ENCODE measurements at regions not wholly inside any gene's neighbourhood (a gene's known extent, or its start where the extent isn't known, plus 50 kb on each side); places are given as distances from the start of the nearest gene placed in this dataset.

DNA sequence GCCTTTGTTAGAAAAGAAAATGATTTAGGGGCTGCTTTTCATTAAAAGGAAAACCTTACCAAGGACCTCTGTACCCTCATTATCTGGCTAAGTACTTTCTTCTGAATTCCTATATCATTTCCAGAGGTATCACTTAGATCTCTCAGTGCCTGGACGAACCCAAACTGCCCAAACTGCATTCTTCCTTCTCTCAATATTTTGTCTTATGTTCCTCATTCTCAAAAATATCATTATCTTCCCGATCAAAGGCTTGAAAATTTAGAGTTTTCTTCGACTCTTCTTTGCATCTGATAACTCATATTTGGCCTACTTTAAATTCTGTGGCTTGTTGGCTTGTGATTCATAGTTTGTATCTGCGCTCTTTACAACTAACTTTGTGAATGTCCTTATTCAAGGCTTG, 136.7 kb upstream of the TAF11L2 start:
- TF ChIP-seq, protein P1, sequence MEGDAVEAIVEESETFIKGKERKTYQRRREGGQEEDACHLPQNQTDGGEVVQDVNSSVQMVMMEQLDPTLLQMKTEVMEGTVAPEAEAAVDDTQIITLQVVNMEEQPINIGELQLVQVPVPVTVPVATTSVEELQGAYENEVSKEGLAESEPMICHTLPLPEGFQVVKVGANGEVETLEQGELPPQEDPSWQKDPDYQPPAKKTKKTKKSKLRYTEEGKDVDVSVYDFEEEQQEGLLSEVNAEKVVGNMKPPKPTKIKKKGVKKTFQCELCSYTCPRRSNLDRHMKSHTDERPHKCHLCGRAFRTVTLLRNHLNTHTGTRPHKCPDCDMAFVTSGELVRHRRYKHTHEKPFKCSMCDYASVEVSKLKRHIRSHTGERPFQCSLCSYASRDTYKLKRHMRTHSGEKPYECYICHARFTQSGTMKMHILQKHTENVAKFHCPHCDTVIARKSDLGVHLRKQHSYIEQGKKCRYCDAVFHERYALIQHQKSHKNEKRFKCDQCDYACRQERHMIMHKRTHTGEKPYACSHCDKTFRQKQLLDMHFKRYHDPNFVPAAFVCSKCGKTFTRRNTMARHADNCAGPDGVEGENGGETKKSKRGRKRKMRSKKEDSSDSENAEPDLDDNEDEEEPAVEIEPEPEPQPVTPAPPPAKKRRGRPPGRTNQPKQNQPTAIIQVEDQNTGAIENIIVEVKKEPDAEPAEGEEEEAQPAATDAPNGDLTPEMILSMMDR (IDR thresholded peaks at IDR 0.05; ENCODE audit: insufficient read depth, low read depth, low read length): no peak
- no peak for DNase-seq (ENCODE audit: low read depth)
- H3K4me3 ChIP-seq (ENCODE audit: low read depth, low read length): no peak overlapping the region

DNA sequence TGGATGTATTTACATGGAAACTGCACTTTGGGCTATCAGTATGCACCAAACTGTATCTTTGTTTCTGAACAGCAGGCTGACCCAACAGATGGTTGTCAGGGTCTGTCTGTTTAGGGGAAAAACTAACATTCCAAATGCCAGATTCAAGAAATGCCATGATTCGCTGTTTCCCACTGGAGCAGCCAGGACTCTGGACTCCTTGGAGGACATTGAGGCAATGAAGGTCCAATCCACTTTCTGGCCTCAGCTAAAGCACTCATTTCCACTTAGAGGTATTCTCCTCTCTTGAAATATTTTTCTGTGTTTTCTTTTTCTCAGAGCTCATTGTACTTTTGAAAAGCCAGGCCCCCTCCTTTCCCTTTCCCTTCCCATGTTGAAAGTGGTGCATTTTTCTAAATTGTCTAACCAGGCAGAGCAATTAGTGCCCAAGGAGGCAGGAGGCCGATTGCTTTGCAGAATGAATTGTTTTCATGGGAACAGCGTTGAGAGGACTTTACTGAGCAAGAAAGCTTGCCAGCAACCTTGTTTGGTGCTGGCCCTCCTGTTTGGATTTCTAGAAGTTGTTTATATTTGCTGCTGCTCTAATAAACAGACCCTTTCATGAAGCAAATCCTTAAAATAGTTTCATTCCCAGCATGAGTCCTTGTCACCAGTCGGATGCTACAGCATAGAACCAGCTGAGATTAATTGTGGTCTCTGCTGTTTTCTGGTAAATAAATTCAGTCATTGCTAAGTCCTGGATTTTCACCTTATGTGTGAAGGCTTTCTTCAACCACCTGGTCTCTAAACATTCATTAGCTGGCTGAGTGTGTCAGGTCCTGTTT, 132.8 kb upstream of the TAF11L2 start:
- no peak overlapping the region for H3K4me3 ChIP-seq (ENCODE audit: low read depth, low read length)
- TF ChIP-seq, protein P1 (IDR thresholded peaks at IDR 0.05; ENCODE audit: insufficient read depth, low read depth, low read length): no peak
- DNase-seq (ENCODE audit: low read depth): no peak

DNA sequence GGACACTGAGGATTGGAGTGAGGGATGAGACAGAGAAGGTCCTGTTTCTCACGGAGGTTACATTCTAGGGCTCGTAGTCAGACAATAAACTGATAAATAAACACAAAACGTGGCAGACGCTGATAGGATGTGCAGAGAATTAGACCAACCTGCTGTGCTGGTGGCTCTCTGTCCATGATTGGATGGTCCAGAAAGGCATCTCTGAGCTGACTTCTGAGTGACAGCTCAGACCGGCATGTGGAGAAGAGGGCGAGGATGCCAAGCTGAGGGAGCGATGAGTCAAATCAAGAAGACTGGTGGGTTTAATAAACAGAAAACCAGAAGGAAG, 132.3 kb upstream of the TAF11L2 start:
- peak; percentile 90 for DNase-seq (ENCODE audit: low read depth)
- TF ChIP-seq, protein P1 (IDR thresholded peaks at IDR 0.05; ENCODE audit: insufficient read depth, low read depth, low read length): no peak
- H3K4me3 ChIP-seq (ENCODE audit: low read depth, low read length): no peak overlapping the region

DNA sequence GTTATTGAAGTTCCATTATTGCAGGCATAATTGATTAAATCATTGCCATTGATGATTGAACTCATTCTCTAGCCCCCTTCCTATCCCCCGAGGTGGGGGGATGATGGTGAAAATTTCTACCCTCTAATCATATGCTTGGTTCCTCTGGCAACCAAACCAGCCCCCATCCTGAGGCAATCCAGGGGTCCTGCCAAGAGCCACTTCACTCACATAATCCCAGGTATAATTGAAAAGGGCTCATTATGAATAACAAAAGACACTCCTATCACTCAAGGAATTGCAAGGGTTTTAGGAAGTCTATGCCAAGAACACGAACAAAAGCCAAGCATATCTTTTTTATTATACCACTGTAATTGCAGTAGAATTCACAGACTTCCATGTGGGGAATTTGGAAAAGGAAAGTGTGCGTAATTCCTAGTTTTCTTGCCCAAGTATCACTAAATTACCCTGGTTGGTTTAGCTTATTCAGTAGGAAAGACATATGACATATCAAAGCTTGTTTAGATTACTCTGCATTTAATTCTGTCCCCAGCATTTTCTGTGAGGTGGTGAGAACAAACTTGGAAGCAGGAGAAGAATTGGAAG, 130.7 kb upstream of the TAF11L2 start:
- no peak overlapping the region for H3K4me3 ChIP-seq (ENCODE audit: low read depth, low read length)
- TF ChIP-seq, protein P1 (IDR thresholded peaks at IDR 0.05; ENCODE audit: insufficient read depth, low read depth, low read length): no peak
- DNase-seq (ENCODE audit: low read depth): no peak

DNA sequence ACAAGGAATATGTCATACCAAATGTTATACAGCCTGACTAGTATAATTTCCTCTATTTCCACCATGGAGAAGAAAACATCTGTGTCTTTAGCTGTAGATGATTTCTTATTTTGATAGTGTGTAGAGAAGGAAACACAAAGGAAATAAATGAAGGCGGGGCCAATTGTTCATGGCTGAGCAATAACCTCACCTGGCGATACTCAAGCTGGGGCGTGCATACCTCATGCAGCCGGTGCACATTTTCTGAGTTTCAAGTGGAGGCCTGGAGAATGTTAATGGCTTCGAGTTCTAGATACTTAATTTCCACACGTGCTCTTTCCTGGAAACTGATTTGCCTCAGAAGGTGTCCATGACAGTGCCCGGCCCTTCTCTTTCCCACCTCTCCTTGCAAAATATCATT, 127.4 kb upstream of the TAF11L2 start:
- DNase-seq (ENCODE audit: low read depth): no peak
- H3K4me3 ChIP-seq (ENCODE audit: low read depth, low read length): no peak overlapping the region
- TF ChIP-seq, protein P1 (IDR thresholded peaks at IDR 0.05; ENCODE audit: insufficient read depth, low read depth, low read length): no peak

DNA sequence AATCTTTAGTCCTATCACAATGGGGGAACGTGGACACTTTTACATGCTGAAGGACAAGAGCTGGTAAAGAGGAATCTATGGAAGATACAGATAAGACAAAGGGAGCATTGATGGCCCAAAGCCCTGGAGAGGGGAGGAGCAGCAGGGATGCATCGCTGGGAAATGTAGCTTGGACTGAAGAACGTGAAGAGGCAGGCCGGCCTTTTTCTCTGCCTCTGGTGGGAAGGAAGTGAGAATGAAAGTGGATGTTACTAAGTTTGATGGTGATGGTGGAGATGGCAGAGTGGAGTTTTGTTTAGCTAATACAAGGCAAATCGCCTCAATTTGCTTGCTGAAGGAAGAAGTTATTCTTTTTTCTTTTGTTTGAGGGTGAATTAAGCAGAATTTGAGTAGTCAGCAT, 124.6 kb upstream of the TAF11L2 start:
- no peak for DNase-seq (ENCODE audit: low read depth)
- no peak overlapping the region for H3K4me3 ChIP-seq (ENCODE audit: low read depth, low read length)
- TF ChIP-seq, protein P1 (IDR thresholded peaks at IDR 0.05; ENCODE audit: insufficient read depth, low read depth, low read length): no peak

Measured in fibroblast of villous mesenchyme (primary cell).